A673 (cell line): ENCODE measurements at regions not wholly inside any gene's neighbourhood (a gene's known extent, or its start where the extent isn't known, plus 50 kb on each side); places are given as distances from the start of the nearest gene placed in this dataset.

Experiments used
- BruUV-seq: library from RNA; stranded (reverse); fragments of 400-500 nt; replicated peaks from 2 replicates; lab custom pipeline; 2021; lab: Mats Ljungman, UMichigan
- CTCF ChIA-PET: fragments of 300-600 bp; sonication (Branson Sonifier 250); formaldehyde crosslinking; loops from one replicate; lab custom pipeline; 2022; ENCODE audit warnings: antibody characterized with exemption; lab: Charles Lee
- POLR2A ChIA-PET: fragments of 300-600 bp; sonication (Branson Sonifier 250); formaldehyde crosslinking; loops from one replicate; lab custom pipeline; 2022; ENCODE audit warnings: antibody characterized with exemption; ENCODE audit not compliant: low non-redundant PET; lab: Charles Lee
- DNase-seq: peaks from one replicate; pipeline ENCODE4 v3.0.0-alpha.2; 2015; ENCODE audit warnings: low spot score
- H3K27ac ChIP-seq: fragments of 200-600 bp; sonication (generic); 2 replicates; pipeline ENCODE4 v1.5.1; 2016; ENCODE audit warnings: mixed run types, low read depth, mild to moderate bottlenecking, mixed read lengths, antibody characterized with exemption, low read length; ENCODE audit not compliant: poor library complexity, severe bottlenecking
- H3K27me3 ChIP-seq: fragments of 200-600 bp; sonication (generic); replicated peaks from 2 replicates; pipeline ENCODE4 v1.6.1; 2017; ENCODE audit warnings: mixed run types, low read depth, mild to moderate bottlenecking, mixed read lengths, antibody characterized with exemption, low read length; ENCODE audit not compliant: insufficient read depth, poor library complexity
- H3K36me3 ChIP-seq: fragments of 200-600 bp; sonication (generic); 2 replicates; pipeline ENCODE4 v1.6.1; 2016; ENCODE audit warnings: mixed run types, mild to moderate bottlenecking, mixed read lengths, antibody characterized with exemption, low read length; ENCODE audit not compliant: insufficient read depth, poor library complexity, severe bottlenecking
- H3K4me1 ChIP-seq: fragments of 200-600 bp; sonication (generic); 2 replicates; pipeline ENCODE4 v1.6.1; 2017; ENCODE audit warnings: mixed run types, mild to moderate bottlenecking, mixed read lengths, antibody characterized with exemption, low read length; ENCODE audit not compliant: insufficient read depth, poor library complexity, severe bottlenecking
- H3K4me3 ChIP-seq: fragments of 200-600 bp; sonication (generic); 2 replicates; pipeline ENCODE4 v1.5.1; 2016; ENCODE audit warnings: low read depth, mixed run types, mild to moderate bottlenecking, mixed read lengths, low read length; ENCODE audit not compliant: poor library complexity, severe bottlenecking
- H3K9me3 ChIP-seq: fragments of 200-600 bp; sonication (generic); 2 replicates; pipeline ENCODE4 v1.6.1; 2016; ENCODE audit warnings: mixed run types, low read depth, mild to moderate bottlenecking, mixed read lengths, antibody characterized with exemption, low read length; ENCODE audit not compliant: poor library complexity, severe bottlenecking
- CTCF ChIP-seq: fragments of 300-800, 200-600 bp; sonication (generic); conservative IDR thresholded peaks from 2 replicates; pipeline ENCODE4 v1.5.1; 2017; ENCODE audit warnings: low read depth, mild to moderate bottlenecking, antibody characterized with exemption, low read length, moderate library complexity, mixed read lengths
- EZH2 ChIP-seq: fragments of 200-600 bp; sonication (generic); IDR thresholded peaks from 2 replicates; pipeline ENCODE4 v1.6.1; 2017; ENCODE audit warnings: borderline replicate concordance, low read depth, mild to moderate bottlenecking, mixed read lengths, antibody characterized with exemption, low read length; ENCODE audit not compliant: poor library complexity, severe bottlenecking
- intact Hi-C: fragments of 100-400 bp; cut with micrococcal nuclease; formaldehyde crosslinking; loops from one replicate; pipeline ENCODE4 v1.10.0; 2022; ENCODE audit not compliant: unreplicated experiment

GRCh38 chr12:34334953-34335743, 312.9 kb downstream of the ALG10 start:
- no peak for DNase-seq
- no peak for TF ChIP-seq CTCF
- TF ChIP-seq EZH2: no peak
- Histone ChIP-seq H3K4me1 (no peaks in the 10 kb centered on the region), H3K27ac (no peak overlapping the region), H3K4me3 (no peak overlapping the region), H3K27me3 (no peaks in the 10 kb centered on the region), H3K36me3 (no peaks in the 10 kb centered on the region), H3K9me3 (peaks cover 45% of the 10 kb centered on the region)
- no TSS peak for BruUV-seq
- intact Hi-C loops: no loop called here
- CTCF ChIA-PET: no interaction called here
- POLR2A ChIA-PET: no interaction called here

DNA sequence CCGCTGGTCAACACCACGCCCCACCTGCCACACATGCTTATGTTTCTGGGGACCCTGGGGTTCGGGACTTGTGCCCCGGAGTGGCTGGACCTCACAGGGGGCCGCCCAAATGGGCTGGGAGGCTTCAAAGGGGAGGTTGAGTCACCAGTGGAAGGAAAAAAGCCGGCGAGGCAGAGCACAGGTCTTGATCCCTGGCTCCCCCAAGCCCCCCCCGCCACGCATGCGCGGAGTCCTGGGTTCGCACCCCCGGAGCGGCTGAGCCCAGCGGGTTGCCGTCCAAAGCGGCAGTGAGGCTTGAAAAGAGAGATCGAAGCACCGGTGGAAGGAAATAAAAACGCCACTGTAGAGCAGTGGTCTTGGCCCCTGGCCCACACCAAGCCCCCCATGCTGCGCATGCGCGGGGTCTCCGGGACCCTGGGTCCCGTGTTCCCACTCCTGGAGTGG, 313.5 kb downstream of the ALG10 start:
- Histone ChIP-seq H3K27ac (no peak overlapping the region), H3K4me3 (no peak overlapping the region), H3K36me3 (no peaks in the 10 kb centered on the region), H3K4me1 (no peaks in the 10 kb centered on the region), H3K27me3 (no peaks in the 10 kb centered on the region), H3K9me3 (peaks cover 40% of the 10 kb centered on the region)
- no peak for TF ChIP-seq EZH2
- no peak for TF ChIP-seq CTCF
- ChIA-PET POLR2A (no interaction called here), CTCF (no interaction called here)
- intact Hi-C loops: no loop called here
- DNase-seq: no peak
- no TSS peak for BruUV-seq

DNA sequence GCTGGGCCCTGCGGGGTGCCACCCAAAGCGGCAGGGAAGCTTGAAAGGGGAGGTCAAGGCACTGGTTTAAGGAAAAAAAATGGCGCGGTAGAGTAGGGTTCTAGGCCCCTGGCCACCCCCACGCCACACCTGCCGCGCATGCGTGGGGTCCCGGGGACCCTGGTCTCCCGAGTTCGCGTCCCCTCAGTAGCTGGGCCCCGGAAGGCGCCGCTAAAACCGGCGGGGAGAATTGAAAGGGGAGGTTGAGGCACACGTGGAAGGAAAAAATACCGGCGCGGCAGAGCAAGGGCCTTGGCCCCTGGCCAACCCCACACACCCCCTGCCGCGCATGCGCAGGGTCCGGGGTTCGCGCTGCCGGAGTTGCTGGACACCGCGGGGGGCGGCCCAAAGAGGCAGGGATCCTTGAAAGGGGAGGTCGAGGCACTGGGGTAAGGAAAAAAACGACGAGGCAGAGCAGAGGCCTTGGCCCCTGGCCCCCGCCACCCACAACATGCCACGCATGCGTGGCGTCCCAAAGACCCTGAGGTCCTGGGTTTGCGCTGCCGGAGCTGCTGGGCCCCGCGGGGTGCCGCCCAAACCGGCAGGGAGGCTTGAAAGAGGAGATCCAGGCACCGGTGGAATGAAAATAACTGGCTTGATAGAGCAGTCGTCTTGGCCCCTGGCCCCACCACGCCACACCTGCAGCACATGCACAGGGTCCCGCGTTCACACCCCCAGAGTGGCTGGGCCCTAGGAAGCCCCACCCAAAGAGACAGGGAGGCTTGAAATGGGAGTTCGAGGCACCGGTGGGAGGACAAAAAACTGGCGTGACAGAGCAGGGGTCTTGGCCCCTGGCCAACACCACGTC, 314.5 kb downstream of the ALG10 start:
- intact Hi-C loops: no loop called here
- Histone ChIP-seq H3K27ac (no peak overlapping the region), H3K4me3 (no peak overlapping the region), H3K27me3 (no peaks in the 10 kb centered on the region), H3K36me3 (no peaks in the 10 kb centered on the region), H3K4me1 (no peaks in the 10 kb centered on the region), H3K9me3 (peaks cover 38% of the 10 kb centered on the region)
- DNase-seq: no peak
- POLR2A ChIA-PET: no interaction called here
- CTCF ChIA-PET: no interaction called here
- no peak for TF ChIP-seq EZH2
- no TSS peak for BruUV-seq
